ENCODE measurements at regions not wholly inside any gene's neighbourhood (a gene's known extent, or its start where the extent isn't known, plus 50 kb on each side); places are given as distances from the start of the nearest gene placed in this dataset.
"Not testable (repeated sequence)": the region's sequence is repeated elsewhere in the genome, so short reads cannot be mapped to it uniquely, and the experiment has no call there.

- Mint-ChIP-seq H3K36me3 (no peaks in the 10 kb centered on the region), H3K27me3 (peaks cover 2% of the 10 kb centered on the region), H3K4me1 (no peaks in the 10 kb centered on the region), H3K27ac (no peak overlapping the region), H3K4me3 (no peak overlapping the region), H3K9me3 (peaks cover 2% of the 10 kb centered on the region)
- ATAC-seq (ENCODE audit: low read depth) (no peak), DNase-seq (ENCODE audit: low spot score in 2 of 2) (no peak)
Measured at GRCh38 chr13:78876915-78877549, 218.1 kb upstream of the OBI1 start.

- no peaks in the 10 kb centered on the region for H3K36me3 Mint-ChIP-seq
- no peak overlapping the region for H3K4me3 Mint-ChIP-seq
- no peak for ATAC-seq (ENCODE audit: low read depth)
- no peaks in the 10 kb centered on the region for H3K4me1 Mint-ChIP-seq
- peaks cover 2% of the 10 kb centered on the region for H3K9me3 Mint-ChIP-seq
- no peak overlapping the region for H3K27ac Mint-ChIP-seq
- no peak for DNase-seq (ENCODE audit: low spot score in 2 of 2)
- peaks cover 2% of the 10 kb centered on the region for H3K27me3 Mint-ChIP-seq
Measured at GRCh38 chr13:78875792-78876580, 217.0 kb upstream of the OBI1 start.

- no peaks in the 10 kb centered on the region for H3K36me3 Mint-ChIP-seq
- DNase-seq (ENCODE audit: low spot score in 2 of 2) (no peak), ATAC-seq (ENCODE audit: low read depth) (no peak)
- no peak overlapping the region for H3K27ac Mint-ChIP-seq
- H3K4me1 Mint-ChIP-seq, result no peaks in the 10 kb centered on the region
- H3K27me3 Mint-ChIP-seq, result peaks cover 4% of the 10 kb centered on the region
- no peak overlapping the region for H3K4me3 Mint-ChIP-seq
- no peaks in the 10 kb centered on the region for H3K9me3 Mint-ChIP-seq
Measured at GRCh38 chr13:78868991-78869390, 210.0 kb upstream of the OBI1 start.

- no peaks in the 10 kb centered on the region for H3K4me1 Mint-ChIP-seq
- no peaks in the 10 kb centered on the region for H3K36me3 Mint-ChIP-seq
- H3K4me3 Mint-ChIP-seq, result no peak overlapping the region
- no peak overlapping the region for H3K27ac Mint-ChIP-seq
- no peak for DNase-seq (ENCODE audit: low spot score in 2 of 2)
- peaks cover 2% of the 10 kb centered on the region for H3K27me3 Mint-ChIP-seq
- ATAC-seq (ENCODE audit: low read depth), result no peak
- no peaks in the 10 kb centered on the region for H3K9me3 Mint-ChIP-seq
Measured at GRCh38 chr13:78867655-78868054, 208.7 kb upstream of the OBI1 start.

- not testable (repeated sequence) for ATAC-seq (ENCODE audit: low read depth); H3K27ac Mint-ChIP-seq; H3K4me1 Mint-ChIP-seq; H3K4me3 Mint-ChIP-seq; DNase-seq (ENCODE audit: low spot score in 2 of 2); H3K9me3 Mint-ChIP-seq; H3K27me3 Mint-ChIP-seq; H3K36me3 Mint-ChIP-seq
Measured at GRCh38 chr13:78866076-78866475, 207.1 kb upstream of the OBI1 start.

- Mint-ChIP-seq H3K4me3 (no peak overlapping the region), H3K36me3 (no peaks in the 10 kb centered on the region), H3K4me1 (no peaks in the 10 kb centered on the region), H3K9me3 (no peaks in the 10 kb centered on the region), H3K27ac (no peak overlapping the region), H3K27me3 (peaks cover 7% of the 10 kb centered on the region)
- ATAC-seq (ENCODE audit: low read depth) (no peak), DNase-seq (ENCODE audit: low spot score in 2 of 2) (no peak)
Measured at GRCh38 chr13:78862446-78862845, 203.5 kb upstream of the OBI1 start.

GRCh38 chr13:78852709-78853108 lies 193.8 kb upstream of the OBI1 start:
- peaks cover 2% of the 10 kb centered on the region for H3K36me3 Mint-ChIP-seq
- ATAC-seq (ENCODE audit: low read depth) (no peak), DNase-seq (ENCODE audit: low spot score in 2 of 2) (no peak)
- peaks cover 12% of the 10 kb centered on the region for H3K9me3 Mint-ChIP-seq
- no peaks in the 10 kb centered on the region for H3K4me1 Mint-ChIP-seq
- no peak overlapping the region for H3K27ac Mint-ChIP-seq
- H3K27me3 Mint-ChIP-seq, result no peaks in the 10 kb centered on the region
- no peak overlapping the region for H3K4me3 Mint-ChIP-seq

GRCh38 chr13:78845656-78846365 lies 186.9 kb upstream of the OBI1 start:
- no peak for ATAC-seq (ENCODE audit: low read depth)
- H3K9me3 Mint-ChIP-seq, result peaks cover 2% of the 10 kb centered on the region
- H3K27me3 Mint-ChIP-seq, result peaks cover 6% of the 10 kb centered on the region
- H3K4me1 Mint-ChIP-seq, result peaks cover 5% of the 10 kb centered on the region
- peaks cover 2% of the 10 kb centered on the region for H3K36me3 Mint-ChIP-seq
- H3K4me3 Mint-ChIP-seq, result no peak overlapping the region
- H3K27ac Mint-ChIP-seq, result no peak overlapping the region
- DNase-seq (ENCODE audit: low spot score in 2 of 2), result no peak

- Mint-ChIP-seq H3K9me3 (no peaks in the 10 kb centered on the region), H3K36me3 (no peaks in the 10 kb centered on the region), H3K4me1 (peaks cover 5% of the 10 kb centered on the region), H3K4me3 (no peak overlapping the region), H3K27me3 (peaks cover 6% of the 10 kb centered on the region), H3K27ac (no peak overlapping the region)
- no peak for DNase-seq (ENCODE audit: low spot score in 2 of 2)
- ATAC-seq (ENCODE audit: low read depth), result no peak
Measured at GRCh38 chr13:78844106-78844505, 185.2 kb upstream of the OBI1 start.

GRCh38 chr13:78841358-78841963 lies 182.5 kb upstream of the OBI1 start:
- peaks cover 6% of the 10 kb centered on the region for H3K27me3 Mint-ChIP-seq
- no peak overlapping the region for H3K4me3 Mint-ChIP-seq

GRCh38 chr13:78836238-78836784 lies 177.4 kb upstream of the OBI1 start:
- Mint-ChIP-seq H3K27ac (no peak overlapping the region), H3K9me3 (no peaks in the 10 kb centered on the region), H3K36me3 (no peaks in the 10 kb centered on the region), H3K4me3 (no peak overlapping the region), H3K27me3 (peaks cover 2% of the 10 kb centered on the region), H3K4me1 (no peaks in the 10 kb centered on the region)
- ATAC-seq (ENCODE audit: low read depth) (no peak), DNase-seq (ENCODE audit: low spot score in 2 of 2) (no peak)

More at GRCh38 chr13:78841358-78841963, 182.5 kb upstream of the OBI1 start:
- H3K9me3 Mint-ChIP-seq, result no peaks in the 10 kb centered on the region
- ATAC-seq (ENCODE audit: low read depth), result no peak
- H3K36me3 Mint-ChIP-seq, result no peaks in the 10 kb centered on the region
- H3K27ac Mint-ChIP-seq, result no peak overlapping the region
- DNase-seq (ENCODE audit: low spot score in 2 of 2), result no peak
- peaks cover 4% of the 10 kb centered on the region for H3K4me1 Mint-ChIP-seq

- Mint-ChIP-seq H3K36me3 (no peaks in the 10 kb centered on the region), H3K4me1 (no peaks in the 10 kb centered on the region), H3K9me3 (no peaks in the 10 kb centered on the region), H3K27me3 (peaks cover 1% of the 10 kb centered on the region), H3K27ac (no peak overlapping the region), H3K4me3 (no peak overlapping the region)
- ATAC-seq (ENCODE audit: low read depth), result no peak
- DNase-seq (ENCODE audit: low spot score in 2 of 2), result no peak
Measured at GRCh38 chr13:78832461-78832860, 173.5 kb upstream of the OBI1 start.

GRCh38 chr13:78830508-78830907 lies 171.6 kb upstream of the OBI1 start:
- Mint-ChIP-seq H3K27ac (no peak overlapping the region), H3K9me3 (no peaks in the 10 kb centered on the region), H3K4me3 (no peak overlapping the region), H3K27me3 (peaks cover 1% of the 10 kb centered on the region), H3K4me1 (no peaks in the 10 kb centered on the region), H3K36me3 (no peaks in the 10 kb centered on the region)
- ATAC-seq (ENCODE audit: low read depth) (no peak), DNase-seq (ENCODE audit: low spot score in 2 of 2) (no peak)

- no peak overlapping the region for H3K4me3 Mint-ChIP-seq
- no peaks in the 10 kb centered on the region for H3K36me3 Mint-ChIP-seq
- no peaks in the 10 kb centered on the region for H3K4me1 Mint-ChIP-seq
- H3K27me3 Mint-ChIP-seq, result peaks cover 1% of the 10 kb centered on the region
- no peak for ATAC-seq (ENCODE audit: low read depth)
- DNase-seq (ENCODE audit: low spot score in 2 of 2), result no peak
- no peaks in the 10 kb centered on the region for H3K9me3 Mint-ChIP-seq
- no peak overlapping the region for H3K27ac Mint-ChIP-seq
Measured at GRCh38 chr13:78829821-78830220, 170.9 kb upstream of the OBI1 start.
